NCI-H69 (cell line): ENCODE measurements at regions not wholly inside any gene's neighbourhood (a gene's known extent, or its start where the extent isn't known, plus 50 kb on each side); places are given as distances from the start of the nearest gene placed in this dataset.
A peak's percentile ranks its signal among the peaks of the same experiment; 100 is the strongest.

ENCODE experiments used
- DNase-seq: peaks from one replicate; lab custom pipeline; 2025; lab: John Stamatoyannopoulos, UW

DNA sequence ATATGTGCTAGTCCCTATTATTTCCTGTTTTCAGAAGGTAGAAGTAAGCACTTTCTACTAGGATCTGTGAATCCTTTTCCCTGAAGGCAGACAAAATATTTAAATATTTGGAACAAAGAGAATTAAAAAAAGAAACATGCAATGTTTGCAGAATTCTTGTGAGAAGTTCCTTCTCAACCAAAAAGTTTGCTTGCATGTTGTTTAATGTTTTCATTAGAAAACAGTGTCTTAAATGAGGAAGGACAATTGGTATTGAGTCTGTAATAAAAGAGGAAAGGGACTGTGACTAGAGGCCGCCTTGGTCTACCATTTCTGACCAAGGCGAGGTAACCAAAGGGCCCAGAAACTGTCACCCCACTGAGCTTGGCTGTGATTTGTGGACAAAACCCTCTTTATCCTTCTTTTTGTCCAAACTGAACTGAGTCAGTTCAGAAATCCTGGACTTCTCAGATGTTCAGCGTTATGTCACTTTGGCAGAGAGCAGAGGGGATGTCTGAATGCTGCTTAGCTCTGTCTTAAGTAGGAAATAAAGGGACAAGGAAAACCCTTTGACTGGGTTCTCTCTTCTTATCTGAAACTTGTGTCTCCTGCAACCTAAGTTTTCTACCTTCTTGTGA lies 129.8 kb upstream of the CPM start:
- DNase-seq: no peak

DNA sequence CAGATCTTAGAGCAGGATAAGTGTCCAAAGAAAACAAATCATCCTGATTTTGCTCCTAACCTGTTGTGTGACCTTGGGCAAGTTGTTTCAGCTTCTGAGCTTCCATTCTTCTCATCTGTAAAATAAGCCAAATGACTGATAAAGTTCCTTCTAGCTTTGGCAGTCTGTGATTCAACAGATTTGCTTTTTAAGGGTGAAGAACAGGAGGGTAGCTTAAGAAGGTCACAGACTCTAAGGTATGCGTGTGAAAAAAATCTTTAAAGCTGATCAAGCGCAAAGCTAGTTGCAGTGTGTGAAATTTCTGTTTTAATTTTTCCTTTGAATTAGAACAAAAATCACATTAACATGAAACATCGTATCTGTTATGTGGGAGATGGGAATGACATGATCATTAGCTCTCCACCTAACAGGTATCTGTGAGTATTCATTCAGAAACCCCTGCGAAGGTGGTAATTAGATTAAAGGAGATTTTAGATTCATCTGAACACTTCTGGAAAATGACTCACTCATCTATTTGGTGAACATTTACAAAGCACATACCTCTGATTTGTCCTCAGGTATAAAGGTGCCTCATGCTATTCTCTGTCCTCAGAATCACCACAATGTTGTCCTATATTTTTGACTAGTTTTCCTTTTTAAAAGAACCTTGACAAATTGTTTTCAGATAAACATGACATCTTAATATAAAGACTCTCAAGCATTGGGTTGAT lies 131.9 kb upstream of the CPM start:
- peak; percentile 9 for DNase-seq

GRCh38 chr12:69065775-69066174 lies 132.8 kb upstream of the CPM start:
- DNase-seq: peak; percentile 40

DNA sequence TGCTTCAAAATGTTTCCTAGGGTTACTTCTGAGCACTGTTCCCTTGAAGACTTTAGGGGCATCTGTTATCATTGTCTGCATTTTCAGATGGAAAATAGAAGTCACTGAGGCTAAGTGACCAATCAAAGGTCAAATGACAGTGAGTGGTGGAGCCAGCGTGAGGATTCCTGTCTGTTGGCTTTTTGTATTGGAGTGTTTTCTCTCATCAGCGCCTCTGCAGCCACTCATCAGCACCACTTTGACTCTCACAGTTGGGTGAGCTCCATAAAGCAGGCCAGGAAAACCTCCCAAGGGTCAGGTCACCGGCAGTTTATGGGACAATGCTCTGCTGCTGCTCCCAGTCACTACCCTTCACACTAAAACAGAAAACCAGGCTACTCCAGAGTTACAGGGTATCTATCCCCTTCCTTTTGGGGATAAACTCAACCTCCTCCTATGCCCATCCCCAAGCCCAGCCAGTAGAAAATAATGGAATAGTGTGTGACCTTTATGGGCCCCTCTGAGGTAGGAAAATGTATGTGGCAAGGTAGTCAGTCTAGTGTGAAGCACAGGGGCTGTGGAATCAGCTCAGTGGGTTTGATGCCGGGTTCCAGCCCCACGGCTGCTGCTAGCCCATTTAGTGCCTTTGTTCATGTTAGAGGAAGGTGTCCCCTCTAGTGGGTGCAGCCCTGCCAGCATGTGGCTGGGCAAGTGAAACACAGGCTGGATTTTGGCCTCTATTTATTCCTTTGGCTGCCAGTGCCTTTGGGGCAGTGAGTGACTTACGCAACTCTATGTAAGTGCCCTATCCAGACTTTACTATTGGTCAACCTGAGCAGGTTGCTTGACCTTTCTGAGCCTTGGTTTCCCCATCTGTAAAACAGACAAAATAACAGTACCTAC lies 133.8 kb upstream of the CPM start:
- no peak for DNase-seq

GRCh38 chr12:69067713-69068112 lies 134.7 kb upstream of the CPM start:
- no peak for DNase-seq

DNA sequence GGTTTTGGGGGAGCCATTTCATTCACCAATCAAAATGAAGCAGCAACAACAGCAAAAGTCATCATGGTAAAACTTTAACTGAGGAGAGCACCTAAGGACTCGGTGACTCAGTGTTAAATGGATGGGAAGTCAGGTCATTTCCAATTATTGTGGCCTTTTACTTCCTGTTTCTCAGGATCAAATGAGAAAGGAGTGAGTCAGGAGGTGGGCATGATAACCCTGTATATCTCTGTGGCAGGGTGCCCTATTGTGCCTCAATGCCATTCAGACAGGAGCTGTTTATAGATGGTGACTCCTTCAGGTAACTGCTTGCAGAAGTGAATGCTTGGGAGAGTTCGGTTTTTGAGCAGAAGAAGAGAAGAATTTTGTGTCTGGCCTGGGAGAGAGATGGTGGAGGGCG lies 135.5 kb upstream of the CPM start:
- DNase-seq: no peak

DNA sequence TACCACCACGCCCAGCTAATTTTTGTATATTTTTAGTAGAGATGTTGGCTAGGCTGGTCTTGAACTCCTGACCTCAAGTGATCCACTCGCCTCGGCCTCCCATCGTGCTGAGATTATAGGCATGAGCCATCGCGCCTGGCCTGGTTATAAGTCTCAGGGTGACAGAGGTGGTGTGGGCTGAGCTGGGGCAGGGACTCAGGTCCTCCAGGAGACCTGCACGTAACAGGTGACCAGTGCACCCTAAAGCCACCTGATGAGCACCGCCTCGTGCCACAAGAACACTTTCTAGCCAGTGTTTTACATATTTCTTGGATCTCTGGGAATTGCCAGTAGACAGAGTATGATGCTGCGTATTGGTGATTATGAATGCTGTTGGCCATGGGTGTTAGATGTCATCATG lies 136.5 kb upstream of the CPM start:
- no peak for DNase-seq

DNA sequence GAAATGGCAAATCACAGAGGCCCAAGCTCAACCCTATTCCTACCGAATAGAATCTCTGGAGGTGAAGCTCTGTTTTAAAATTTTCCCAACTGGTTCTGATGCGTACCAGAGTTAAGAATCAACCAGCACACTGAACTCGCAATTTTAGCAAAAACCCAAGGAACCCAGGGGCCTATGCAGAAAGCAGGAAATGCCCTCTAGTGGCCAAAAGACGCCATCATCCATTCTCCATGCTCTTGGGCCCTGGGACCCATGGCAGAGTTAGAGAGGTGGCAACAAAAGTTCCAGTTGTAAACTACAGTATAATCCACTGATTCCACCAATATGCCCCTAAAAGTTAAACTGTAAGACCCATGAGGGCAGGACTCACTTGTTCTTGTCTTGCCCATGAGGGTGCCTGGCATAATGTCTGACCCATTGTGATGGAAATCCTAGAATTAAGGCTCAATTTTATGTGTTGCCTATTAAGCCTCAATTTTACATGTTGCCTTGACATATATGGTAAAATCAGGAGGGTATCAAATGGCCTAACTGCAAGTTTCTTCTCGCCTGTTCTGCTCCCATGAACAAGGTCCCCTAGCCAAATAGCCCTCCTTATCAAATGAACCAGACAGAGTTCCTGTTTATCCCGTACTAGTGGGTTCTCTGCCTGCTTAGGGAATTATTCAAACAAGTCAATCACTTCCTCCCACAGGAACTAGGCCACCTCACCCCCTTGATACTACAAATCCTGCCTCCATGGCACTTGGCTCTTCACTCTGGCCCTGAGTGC lies 137.5 kb upstream of the CPM start:
- DNase-seq: peak; percentile 60

GRCh38 chr12:69071091-69071370 lies 138.1 kb upstream of the CPM start:
- peak; percentile 42 for DNase-seq

DNA sequence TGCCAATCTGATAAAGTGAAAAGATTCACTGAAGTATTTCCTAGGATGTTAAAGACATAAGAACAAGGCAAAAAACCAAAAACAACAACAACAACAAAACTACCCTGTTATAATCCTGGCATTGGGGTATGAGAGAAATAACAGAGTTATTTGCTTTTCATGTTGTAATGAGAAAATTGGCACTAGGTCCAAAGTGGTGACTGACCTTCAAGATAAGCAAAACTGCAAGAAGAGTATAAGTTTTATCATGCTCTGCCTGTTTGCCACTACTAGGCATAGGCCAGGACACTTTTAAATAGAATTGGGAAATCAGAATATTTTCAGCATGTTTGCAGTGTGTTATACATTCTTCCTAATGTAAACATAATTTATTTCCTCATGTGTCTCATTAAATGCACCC lies 140.1 kb upstream of the CPM start:
- DNase-seq: no peak

DNA sequence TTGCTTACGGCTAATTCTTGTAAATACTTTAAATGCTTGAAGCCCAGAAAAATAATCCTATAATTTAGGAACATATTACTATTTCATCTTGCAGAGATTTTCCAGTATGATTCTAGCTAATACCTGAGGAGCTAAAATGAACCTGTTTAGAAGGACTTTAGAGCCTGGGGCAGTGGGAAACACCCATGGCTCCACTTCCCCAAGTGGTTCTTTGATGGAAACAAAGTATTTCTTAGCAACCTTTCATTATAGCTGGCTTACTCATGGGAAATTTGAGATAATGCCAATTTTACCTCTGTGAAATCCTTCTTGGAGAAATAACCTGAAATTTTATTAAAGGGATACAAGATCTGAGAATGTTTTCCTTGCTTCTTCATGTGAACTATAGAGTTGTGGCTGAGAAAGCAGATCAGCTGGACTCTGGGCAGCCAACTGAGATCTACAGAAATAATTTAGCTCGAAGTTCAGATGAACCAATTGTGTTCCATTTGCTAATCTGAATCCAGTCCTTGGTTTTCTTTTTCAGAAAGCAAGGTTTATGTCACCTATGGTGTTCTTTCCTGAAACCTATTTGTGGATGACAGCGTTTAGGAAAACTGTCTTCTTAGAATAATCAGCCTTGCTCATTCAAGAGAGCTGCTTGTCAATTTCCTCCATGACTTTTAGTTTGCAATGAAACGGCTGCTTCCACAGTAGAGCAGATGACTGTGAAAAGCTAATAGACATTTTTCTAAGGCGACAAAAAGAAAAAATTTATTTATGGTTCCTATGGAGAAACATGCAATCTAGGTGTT lies 141.8 kb upstream of the CPM start:
- no peak for DNase-seq

DNA sequence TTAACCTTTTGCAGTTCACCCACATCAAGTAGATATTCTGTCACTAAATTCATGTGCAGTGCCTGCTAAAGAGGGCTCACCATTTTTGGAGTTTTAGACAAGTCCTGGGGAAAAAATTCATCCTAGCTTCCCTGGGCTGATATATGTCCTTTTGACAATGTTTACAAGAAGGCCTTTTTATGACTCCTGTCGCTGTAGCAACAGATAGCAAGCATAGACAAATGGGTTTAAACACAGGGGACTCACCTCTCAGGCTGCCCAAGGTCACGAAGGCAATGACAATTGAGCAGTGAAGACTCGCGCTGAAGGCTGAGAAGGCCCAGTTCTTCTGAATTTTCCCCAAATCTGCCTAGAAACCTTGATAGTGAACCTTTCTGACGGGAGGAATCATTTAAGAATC lies 150.7 kb upstream of the CPM start:
- no peak for DNase-seq

- DNase-seq: no peak
These were observed 151.9 kb upstream of the CPM start for GRCh38 chr12:69084816-69085378.

DNA sequence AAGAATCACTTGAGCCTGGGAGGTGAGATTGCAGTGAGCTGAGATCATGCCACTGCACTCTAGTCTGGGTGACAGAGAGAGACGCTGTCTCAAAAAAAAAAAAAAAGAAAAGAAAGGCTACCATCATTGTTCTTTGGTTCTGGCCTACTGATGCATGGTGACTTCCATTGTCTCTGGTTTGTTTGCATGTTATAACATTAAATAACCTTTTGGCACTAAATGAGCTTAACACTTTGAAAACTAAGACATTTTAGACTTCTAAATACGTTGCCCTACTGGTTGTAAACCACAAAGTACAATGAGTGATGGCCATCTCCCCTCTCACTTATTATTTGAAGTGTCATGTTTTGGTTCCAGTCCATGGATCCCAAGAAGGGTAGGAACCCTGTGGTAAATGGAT lies 152.9 kb upstream of the CPM start:
- DNase-seq: no peak

DNA sequence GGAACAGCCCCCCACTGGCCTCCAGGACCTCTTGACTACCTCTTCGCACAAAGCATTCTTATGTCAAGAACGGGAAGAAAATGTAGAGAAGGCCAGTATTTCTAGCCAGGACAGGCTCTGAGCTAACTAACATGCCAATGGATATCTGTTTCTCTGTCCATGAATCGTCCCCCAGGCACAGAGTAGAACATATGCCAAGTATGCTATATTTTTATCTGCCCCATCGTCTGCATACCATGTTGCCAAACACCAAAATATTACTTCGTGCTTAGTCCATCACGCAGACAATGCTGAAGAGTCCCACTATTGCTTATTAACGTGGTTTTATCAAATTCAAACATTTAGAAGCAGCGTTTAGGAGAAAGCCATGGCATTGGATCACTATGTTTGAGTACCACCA lies 151.4 kb upstream of the CPSF6 start:
- DNase-seq: no peak

GRCh38 chr12:69090722-69091121 lies 148.6 kb upstream of the CPSF6 start:
- no peak for DNase-seq

DNA sequence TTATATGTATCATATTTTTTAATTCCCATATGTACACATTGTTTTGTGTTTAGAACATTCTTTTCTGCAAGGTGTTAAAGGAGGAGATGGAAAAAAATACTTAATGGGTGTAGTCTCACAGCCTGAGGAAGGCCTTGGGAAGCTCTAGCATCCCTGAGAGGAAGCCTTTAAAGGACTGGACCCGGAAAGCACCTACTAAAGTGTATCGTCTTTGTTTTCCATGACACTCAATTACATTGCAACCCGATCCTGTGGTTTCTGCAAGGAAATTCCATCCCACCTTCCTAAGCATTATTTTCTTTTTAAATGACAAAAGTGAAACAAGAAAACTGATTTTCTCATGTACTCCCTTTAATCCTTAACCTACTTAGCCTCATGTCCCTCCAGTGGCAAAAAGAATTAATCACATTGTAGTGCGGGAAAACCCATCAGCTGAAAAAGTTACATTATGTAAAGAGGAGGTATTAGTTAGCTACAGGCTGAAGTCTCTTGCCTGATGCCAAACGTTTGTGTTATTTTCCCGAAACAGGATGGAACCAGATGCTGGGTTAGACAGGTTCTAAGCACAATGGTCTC lies 147.8 kb upstream of the CPSF6 start:
- no peak for DNase-seq

GRCh38 chr12:69092137-69092536 lies 147.2 kb upstream of the CPSF6 start:
- no peak for DNase-seq

DNA sequence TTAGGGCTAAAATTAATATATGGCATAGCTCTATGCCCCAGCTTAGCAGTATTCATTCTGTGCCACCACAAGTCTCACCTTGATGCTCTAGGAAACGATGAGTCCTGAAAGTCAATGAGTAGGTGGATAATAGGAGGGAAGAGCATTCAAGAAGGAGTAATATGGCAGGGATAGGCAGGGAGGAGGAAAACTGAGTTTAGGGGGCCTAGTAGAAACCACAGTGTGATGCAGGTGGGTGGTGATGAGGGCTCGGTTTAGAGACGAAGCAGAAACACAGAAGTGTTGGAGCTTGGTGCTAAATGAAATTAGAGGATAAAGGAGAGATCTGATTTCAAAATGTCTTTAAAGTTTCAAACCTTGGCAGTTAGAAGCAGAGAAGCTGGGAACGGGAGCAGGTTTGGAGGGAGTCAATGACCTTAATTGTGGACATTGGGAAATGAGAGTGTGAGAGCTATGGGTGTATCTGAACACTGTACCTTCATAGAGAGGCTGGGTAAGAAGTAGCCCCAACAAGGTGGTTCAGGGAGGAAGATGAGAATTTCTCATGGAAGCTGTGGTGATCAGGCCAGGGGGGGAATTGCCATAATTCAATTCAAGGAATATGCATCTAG lies 144.7 kb upstream of the CPSF6 start:
- no peak for DNase-seq

GRCh38 chr12:69095765-69096477 lies 143.4 kb upstream of the CPSF6 start:
- DNase-seq: peak; percentile 5
